Dendritic cell treated with granulocyte-macrophage colony-stimulating factor and Interleukin-4, amounts not matched to agents 40 ng/mL and 50 ng/mL, for 4 days (primary cell): ENCODE measurements at regions not wholly inside any gene's neighbourhood (a gene's known extent, or its start where the extent isn't known, plus 50 kb on each side); places are given as distances from the start of the nearest gene placed in this dataset.

ENCODE experiments used
- H3K27ac Mint-ChIP-seq: one replicate; pipeline ENCODE4 v1.8.0; 2022; ENCODE audit warnings: mild to moderate bottlenecking, mixed read lengths
- H3K27me3 Mint-ChIP-seq: one replicate; pipeline ENCODE4 v1.8.0; 2022; ENCODE audit warnings: mild to moderate bottlenecking, mixed read lengths
- H3K36me3 Mint-ChIP-seq: one replicate; pipeline ENCODE4 v1.8.0; 2022; ENCODE audit warnings: low read depth, mixed read lengths
- H3K4me1 Mint-ChIP-seq: one replicate; pipeline ENCODE4 v1.8.0; 2022; ENCODE audit warnings: low read depth, mixed read lengths
- H3K4me3 Mint-ChIP-seq: one replicate; pipeline ENCODE4 v1.8.0; 2022; ENCODE audit warnings: mild to moderate bottlenecking, moderate library complexity, mixed read lengths
- H3K9me3 Mint-ChIP-seq: one replicate; pipeline ENCODE4 v1.8.0; 2022; ENCODE audit warnings: mixed read lengths
- intact Hi-C: fragments of 100-400 bp; cut with micrococcal nuclease; formaldehyde crosslinking; loops from one replicate; pipeline ENCODE4 v1.15.0; 2022

GRCh38 chr12:116429826-116430360 lies 129.3 kb upstream of the MAP1LC3B2 start:
- Mint-ChIP-seq H3K4me3 (no peak overlapping the region), H3K27me3 (peaks cover 7% of the 10 kb centered on the region), H3K27ac (no peak overlapping the region), H3K36me3 (no peaks in the 10 kb centered on the region), H3K4me1 (peaks cover 20% of the 10 kb centered on the region), H3K9me3 (no peaks in the 10 kb centered on the region)
- intact Hi-C loops, result no loop called here

GRCh38 chr12:116430911-116431565 lies 128.1 kb upstream of the MAP1LC3B2 start:
- Mint-ChIP-seq H3K4me3 (no peak overlapping the region), H3K9me3 (no peaks in the 10 kb centered on the region), H3K4me1 (peaks cover 20% of the 10 kb centered on the region), H3K36me3 (no peaks in the 10 kb centered on the region), H3K27ac (no peak overlapping the region), H3K27me3 (peaks cover 7% of the 10 kb centered on the region)
- intact Hi-C loops, result no loop called here

- Mint-ChIP-seq H3K4me1 (peaks cover 20% of the 10 kb centered on the region), H3K27me3 (peaks cover 7% of the 10 kb centered on the region), H3K9me3 (no peaks in the 10 kb centered on the region), H3K36me3 (no peaks in the 10 kb centered on the region), H3K4me3 (no peak overlapping the region), H3K27ac (peak overlapping the region; percentile 9)
- intact Hi-C loops, result no loop called here
Measured at GRCh38 chr12:116431677-116432300, 127.4 kb upstream of the MAP1LC3B2 start.

GRCh38 chr12:116432314-116432750 lies 126.8 kb upstream of the MAP1LC3B2 start:
- intact Hi-C loops, result no loop called here
- H3K4me3 Mint-ChIP-seq, result no peak overlapping the region
- H3K9me3 Mint-ChIP-seq, result no peaks in the 10 kb centered on the region
- H3K36me3 Mint-ChIP-seq, result no peaks in the 10 kb centered on the region
- H3K27ac Mint-ChIP-seq, result peak overlapping the region; percentile 9
- peaks cover 9% of the 10 kb centered on the region for H3K27me3 Mint-ChIP-seq
- peaks cover 20% of the 10 kb centered on the region for H3K4me1 Mint-ChIP-seq

GRCh38 chr12:116433249-116433648 lies 125.9 kb upstream of the MAP1LC3B2 start:
- Mint-ChIP-seq H3K27ac (no peak overlapping the region), H3K27me3 (peaks cover 9% of the 10 kb centered on the region), H3K4me1 (peaks cover 20% of the 10 kb centered on the region), H3K9me3 (no peaks in the 10 kb centered on the region), H3K4me3 (no peak overlapping the region), H3K36me3 (no peaks in the 10 kb centered on the region)
- intact Hi-C loops, result no loop called here

- peaks cover 11% of the 10 kb centered on the region for H3K27me3 Mint-ChIP-seq
- H3K36me3 Mint-ChIP-seq, result no peaks in the 10 kb centered on the region
- peaks cover 20% of the 10 kb centered on the region for H3K4me1 Mint-ChIP-seq
- intact Hi-C loops, result no loop called here
- no peak overlapping the region for H3K4me3 Mint-ChIP-seq
- H3K9me3 Mint-ChIP-seq, result no peaks in the 10 kb centered on the region
- peak overlapping the region; percentile 53 for H3K27ac Mint-ChIP-seq
Measured at GRCh38 chr12:116434155-116435011, 124.8 kb upstream of the MAP1LC3B2 start.

- H3K4me1 Mint-ChIP-seq, result peaks cover 26% of the 10 kb centered on the region
- H3K4me3 Mint-ChIP-seq, result no peak overlapping the region
- no peaks in the 10 kb centered on the region for H3K9me3 Mint-ChIP-seq
- intact Hi-C loops, result no loop called here
- peaks cover 11% of the 10 kb centered on the region for H3K27me3 Mint-ChIP-seq
- no peak overlapping the region for H3K27ac Mint-ChIP-seq
- H3K36me3 Mint-ChIP-seq, result no peaks in the 10 kb centered on the region
Measured at GRCh38 chr12:116435984-116436383, 123.2 kb upstream of the MAP1LC3B2 start.

GRCh38 chr12:116436561-116437249 lies 122.5 kb upstream of the MAP1LC3B2 start:
- H3K4me1 Mint-ChIP-seq, result peaks cover 34% of the 10 kb centered on the region
- no peaks in the 10 kb centered on the region for H3K36me3 Mint-ChIP-seq
- no peak overlapping the region for H3K27ac Mint-ChIP-seq
- H3K4me3 Mint-ChIP-seq, result no peak overlapping the region
- intact Hi-C loops, result no loop called here
- H3K9me3 Mint-ChIP-seq, result no peaks in the 10 kb centered on the region
- H3K27me3 Mint-ChIP-seq, result peaks cover 14% of the 10 kb centered on the region

- Mint-ChIP-seq H3K27me3 (peaks cover 10% of the 10 kb centered on the region), H3K4me3 (no peak overlapping the region), H3K4me1 (peaks cover 30% of the 10 kb centered on the region), H3K36me3 (no peaks in the 10 kb centered on the region), H3K9me3 (no peaks in the 10 kb centered on the region), H3K27ac (peak overlapping the region; percentile 58)
- intact Hi-C loops, result no loop called here
Measured at GRCh38 chr12:116441292-116441691, 117.9 kb upstream of the MAP1LC3B2 start.

- H3K27ac Mint-ChIP-seq, result no peak overlapping the region
- H3K27me3 Mint-ChIP-seq, result peaks cover 14% of the 10 kb centered on the region
- intact Hi-C loops, result no loop called here
- no peaks in the 10 kb centered on the region for H3K9me3 Mint-ChIP-seq
- H3K36me3 Mint-ChIP-seq, result no peaks in the 10 kb centered on the region
- H3K4me3 Mint-ChIP-seq, result no peak overlapping the region
- peaks cover 30% of the 10 kb centered on the region for H3K4me1 Mint-ChIP-seq
Measured at GRCh38 chr12:116442304-116442703, 116.9 kb upstream of the MAP1LC3B2 start.

GRCh38 chr12:116442946-116443345 lies 116.2 kb upstream of the MAP1LC3B2 start:
- intact Hi-C loops, result no loop called here

GRCh38 chr12:116443821-116444589 lies 115.2 kb upstream of the MAP1LC3B2 start:
- peaks cover 30% of the 10 kb centered on the region for H3K4me1 Mint-ChIP-seq
- peak overlapping the region; percentile 18 for H3K27ac Mint-ChIP-seq
- no peaks in the 10 kb centered on the region for H3K9me3 Mint-ChIP-seq
- peaks cover 16% of the 10 kb centered on the region for H3K27me3 Mint-ChIP-seq
- H3K36me3 Mint-ChIP-seq, result no peaks in the 10 kb centered on the region
- intact Hi-C loops, result no loop called here
- no peak overlapping the region for H3K4me3 Mint-ChIP-seq

More at GRCh38 chr12:116442946-116443345, 116.2 kb upstream of the MAP1LC3B2 start:
- H3K27ac Mint-ChIP-seq, result no peak overlapping the region
- no peaks in the 10 kb centered on the region for H3K9me3 Mint-ChIP-seq
- H3K4me3 Mint-ChIP-seq, result no peak overlapping the region
- no peaks in the 10 kb centered on the region for H3K36me3 Mint-ChIP-seq
- H3K27me3 Mint-ChIP-seq, result peaks cover 14% of the 10 kb centered on the region
- H3K4me1 Mint-ChIP-seq, result peaks cover 30% of the 10 kb centered on the region

- H3K9me3 Mint-ChIP-seq, result no peaks in the 10 kb centered on the region
- H3K4me1 Mint-ChIP-seq, result peaks cover 30% of the 10 kb centered on the region
- peaks cover 16% of the 10 kb centered on the region for H3K27me3 Mint-ChIP-seq
- intact Hi-C loops, result no loop called here
- no peaks in the 10 kb centered on the region for H3K36me3 Mint-ChIP-seq
- no peak overlapping the region for H3K27ac Mint-ChIP-seq
- H3K4me3 Mint-ChIP-seq, result no peak overlapping the region
Measured at GRCh38 chr12:116444590-116444943, 114.6 kb upstream of the MAP1LC3B2 start.
